ENCODE measurements at regions not wholly inside any gene's neighbourhood (a gene's known extent, or its start where the extent isn't known, plus 50 kb on each side); places are given as distances from the start of the nearest gene placed in this dataset.

- Histone ChIP-seq H3K9ac (replicated peaks; ENCODE audit: extremely low read depth, insufficient read depth, low read length) (no peak overlapping the region), H3K4me1 (ENCODE audit: control insufficient read depth, extremely low read depth, insufficient read depth, low read length) (peaks cover 3% of the 10 kb centered on the region), H3K79me2 (ENCODE audit: control insufficient read depth, insufficient read depth, low read length) (no peaks in the 10 kb centered on the region), H3K36me3 (ENCODE audit: control insufficient read depth in 2 of 2, extremely low read depth in 1 of 2, insufficient read depth in 2 of 2, low read length in 2 of 2) (no peaks in the 10 kb centered on the region), H3K4me3 (replicated peaks in 1 of 3; ENCODE audit: insufficient read depth in 1 of 3, low read depth in 1 of 3, low read length in 3 of 3) (no peak overlapping the region), H3K27ac (ENCODE audit: insufficient read depth, low read depth, low read length) (peak overlapping the region; percentile 12), H4K20me1 (replicated peaks; ENCODE audit: control insufficient read depth, extremely low read depth, insufficient read depth, low read length) (no peaks in the 10 kb centered on the region), H2AFZ (ENCODE audit: low read depth, low read length) (peak overlapping the region; percentile 5), H3K9me3 (replicated peaks; ENCODE audit: control insufficient read depth, insufficient read depth, low read length) (no peaks in the 10 kb centered on the region), H3K4me2 (ENCODE audit: insufficient read depth, low read length) (no peak overlapping the region), H3K27me3 (ENCODE audit: control insufficient read depth in 2 of 2, insufficient read depth in 2 of 2, low read length in 2 of 2) (no peaks in the 10 kb centered on the region), H3K9me1 (replicated peaks; ENCODE audit: control insufficient read depth, extremely low read depth, insufficient read depth, low read length) (no peaks in the 10 kb centered on the region)
- dilution Hi-C loops (cut with MboI; ENCODE audit: extremely low pct_ligation_motif_present, low sequenced_read_pairs), result no loop called here
- CTCF ChIA-PET, result interaction anchor here (1.0 to 1.2 kb wide), 2 partner anchors 13 to 16 kb away, joined by 3 read pairs; no protein-coding TSS in a partner anchor
- peak; percentile 70 for FAIRE-seq
- TF ChIP-seq GATA2 (IDR thresholded peaks at IDR 0.05; ENCODE audit: insufficient read depth, insufficient read length, low read depth, low read length) (no peak), MYC (IDR thresholded peaks at IDR 0.05; ENCODE audit: low read depth, low read length) (no peak)
- no TSS peak for BruUV-seq (replicated peaks)
- intact Hi-C loops (cut with micrococcal nuclease), result no loop called here
- POLR2A ChIA-PET, result no interaction called here
- DNase-seq (ENCODE audit: low read depth, low spot score), result peak; percentile 88
Observed at GRCh38 chr2:18721038-18721922, 131.9 kb upstream of the NT5C1B start.

GRCh38 chr2:18719978-18720775 lies 130.8 kb upstream of the NT5C1B start:
- TF ChIP-seq MAX (IDR thresholded peaks at IDR 0.05; ENCODE audit: insufficient read depth, insufficient read length), result no peak
- TF ChIP-seq FOS (IDR thresholded peaks at IDR 0.05; ENCODE audit: borderline replicate concordance, insufficient read depth, low read length), result peak; percentile 33
- TF ChIP-seq EZH2 (IDR thresholded peaks at IDR 0.05; ENCODE audit: borderline replicate concordance, low read depth, low read length, severe bottlenecking), result no peak
- TF ChIP-seq GATA2 (IDR thresholded peaks at IDR 0.05; ENCODE audit: insufficient read depth, insufficient read length, low read depth, low read length), result no peak
- no peak for TF ChIP-seq POLR2AphosphoS5 (IDR thresholded peaks at IDR 0.05; ENCODE audit: insufficient read depth, low read depth, low read length)
- no peak for TF ChIP-seq MYC (IDR thresholded peaks at IDR 0.05; ENCODE audit: low read depth, low read length)
- no peak for TF ChIP-seq POLR2A (IDR thresholded peaks at IDR 0.05; ENCODE audit: low read depth, low read length)
- no peak for TF ChIP-seq JUN (IDR thresholded peaks at IDR 0.05; ENCODE audit: borderline replicate concordance, insufficient read depth, insufficient read length, low read depth)
- DNase-seq (ENCODE audit: low read depth, low spot score) (peak; percentile 52), FAIRE-seq (no peak)
- Histone ChIP-seq H3K79me2 (ENCODE audit: control insufficient read depth, insufficient read depth, low read length) (no peaks in the 10 kb centered on the region), H3K27me3 (ENCODE audit: control insufficient read depth in 2 of 2, insufficient read depth in 2 of 2, low read length in 2 of 2) (no peaks in the 10 kb centered on the region), H3K4me2 (ENCODE audit: insufficient read depth, low read length) (no peak overlapping the region), H3K4me3 (replicated peaks in 1 of 3; ENCODE audit: insufficient read depth in 1 of 3, low read depth in 1 of 3, low read length in 3 of 3) (no peak overlapping the region), H3K9me1 (replicated peaks; ENCODE audit: control insufficient read depth, extremely low read depth, insufficient read depth, low read length) (no peaks in the 10 kb centered on the region), H3K9ac (replicated peaks; ENCODE audit: extremely low read depth, insufficient read depth, low read length) (no peak overlapping the region), H2AFZ (ENCODE audit: low read depth, low read length) (no peak overlapping the region), H3K4me1 (ENCODE audit: control insufficient read depth, extremely low read depth, insufficient read depth, low read length) (peaks cover 3% of the 10 kb centered on the region), H3K9me3 (replicated peaks; ENCODE audit: control insufficient read depth, insufficient read depth, low read length) (no peaks in the 10 kb centered on the region), H3K36me3 (ENCODE audit: control insufficient read depth in 2 of 2, extremely low read depth in 1 of 2, insufficient read depth in 2 of 2, low read length in 2 of 2) (no peaks in the 10 kb centered on the region), H4K20me1 (replicated peaks; ENCODE audit: control insufficient read depth, extremely low read depth, insufficient read depth, low read length) (no peaks in the 10 kb centered on the region), H3K27ac (ENCODE audit: insufficient read depth, low read depth, low read length) (no peak overlapping the region)
- BruUV-seq (replicated peaks), result no TSS peak
- POLR2A ChIA-PET, result no interaction called here
- dilution Hi-C loops (cut with MboI; ENCODE audit: extremely low pct_ligation_motif_present, low sequenced_read_pairs), result no loop called here
- CTCF ChIA-PET, result interaction anchor here (1.0 to 1.2 kb wide), 2 partner anchors 12 to 15 kb away, joined by 3 read pairs; no protein-coding TSS in a partner anchor
- intact Hi-C loops (cut with micrococcal nuclease), result no loop called here

Measured in endothelial cell of umbilical vein (primary cell).